PFSK-1 (cell line): ENCODE measurements at regions not wholly inside any gene's neighbourhood (a gene's known extent, or its start where the extent isn't known, plus 50 kb on each side); places are given as distances from the start of the nearest gene placed in this dataset.

ENCODE experiments used
- FOXP2 ChIP-seq: optimal IDR thresholded peaks from 2 replicates; pipeline ENCODE3; 2011; ENCODE audit warnings: borderline replicate concordance, control low read depth, inconsistent platforms; ENCODE audit not compliant: insufficient read depth; ENCODE audit errors: extremely low read length, extremely low read depth
- POLR2AphosphoS5 ChIP-seq: IDR thresholded peaks from 2 replicates; pipeline ENCODE4 v1.6.1; 2012; ENCODE audit warnings: low read depth, mild to moderate bottlenecking, control low read depth, low read length, moderate library complexity
- SIN3A ChIP-seq: IDR thresholded peaks from 2 replicates; pipeline ENCODE4 v1.6.1; 2012; ENCODE audit warnings: mild to moderate bottlenecking, low read length, moderate library complexity, borderline replicate concordance; ENCODE audit not compliant: insufficient read depth
- TAF1 ChIP-seq: IDR thresholded peaks from 2 replicates; pipeline ENCODE4 v1.6.1; 2012; ENCODE audit warnings: low read length, control low read depth, borderline replicate concordance; ENCODE audit not compliant: insufficient read depth
- TF ChIP-seq, protein P1 (sequence below), 2 experiments: IDR thresholded peaks; 2 replicates each; pipeline versions ENCODE4 v1.6.1 to v1.8.0; 2011 to 2012; ENCODE audit warnings: low read depth in 2 of 2, low read length in 2 of 2, control low read depth in 1 of 2, inconsistent platforms in 1 of 2, mild to moderate bottlenecking in 1 of 2, moderate library complexity in 1 of 2; ENCODE audit not compliant: insufficient read depth in 1 of 2

DNA sequence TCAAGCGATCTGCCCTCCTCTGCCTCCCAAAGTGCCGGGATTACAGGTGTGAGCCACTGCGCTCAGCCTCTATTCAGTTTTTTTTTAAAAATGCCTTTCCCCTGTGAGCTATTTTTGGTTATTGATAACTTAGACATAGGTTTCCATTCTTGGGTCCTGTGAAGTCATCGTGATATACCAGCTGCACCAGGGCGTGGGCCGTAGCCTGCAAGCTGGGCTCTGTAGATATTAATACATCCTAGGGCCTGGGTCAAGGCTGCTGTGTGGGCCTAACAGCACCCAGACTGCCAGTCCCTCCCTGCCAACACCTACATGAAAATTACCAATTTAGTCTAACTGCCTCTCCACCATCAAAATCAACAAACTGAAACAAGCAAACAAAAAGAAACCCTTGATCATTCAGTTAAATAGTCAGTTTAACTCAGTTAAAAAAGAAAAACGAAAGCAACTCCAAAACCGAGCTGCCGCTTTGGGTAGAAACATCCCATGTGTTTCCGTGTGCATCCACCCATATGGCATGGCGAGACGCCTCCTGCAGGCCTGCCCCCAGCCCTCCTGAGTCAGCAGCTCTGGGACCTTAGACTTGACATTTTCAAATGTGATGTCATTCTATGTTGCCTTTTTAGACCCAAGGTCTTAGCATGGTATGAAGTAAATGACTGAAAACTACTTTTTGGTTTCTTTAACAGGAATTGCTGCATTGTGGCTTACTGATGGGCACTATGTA is 330.2 kb downstream of the GLRX3 start:
- TF ChIP-seq POLR2AphosphoS5 (no peak), FOXP2 (no peak)

DNA sequence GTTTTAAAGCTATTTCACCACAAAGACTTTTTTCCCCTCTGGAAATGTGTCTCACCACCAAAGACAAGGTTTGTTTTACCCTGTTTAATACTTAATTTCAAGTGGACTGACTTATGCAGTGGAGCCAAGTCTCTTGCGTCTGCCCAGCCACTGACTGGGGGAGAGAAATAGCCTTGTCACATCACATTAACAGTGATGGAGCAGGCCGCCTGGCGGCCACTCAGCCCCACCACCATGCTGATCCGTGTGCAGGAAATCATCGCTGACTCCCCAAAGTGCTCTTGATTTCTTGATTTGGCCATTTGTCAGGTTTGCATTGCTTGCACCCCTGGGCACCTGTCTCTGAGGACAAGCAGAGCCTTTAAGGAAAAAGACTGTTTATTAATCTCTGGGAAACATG is 334.1 kb downstream of the GLRX3 start:
- TF ChIP-seq SIN3A = no peak
- no peak for TF ChIP-seq TAF1

DNA sequence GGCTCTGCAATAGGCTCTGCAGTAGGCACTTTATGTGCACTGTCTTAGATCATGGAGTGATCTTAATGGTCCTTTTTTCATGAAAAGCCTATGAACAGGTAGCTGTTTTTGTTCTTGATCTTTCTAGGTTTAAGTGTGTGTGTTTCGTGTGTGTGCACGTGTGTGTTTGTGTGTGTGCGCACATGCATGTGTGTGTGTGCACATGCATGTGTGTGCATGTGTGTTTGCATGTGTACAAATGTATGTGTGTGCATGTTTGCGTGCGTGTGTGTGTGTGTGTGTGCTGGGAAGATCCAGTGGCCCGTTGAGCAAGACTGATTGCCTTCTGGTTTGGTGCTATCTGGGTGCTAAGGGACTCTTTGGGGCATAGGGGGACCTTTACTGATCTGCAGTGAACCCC is 334.8 kb downstream of the GLRX3 start:
- TF ChIP-seq TAF1 = no peak
- TF ChIP-seq, protein P1, sequence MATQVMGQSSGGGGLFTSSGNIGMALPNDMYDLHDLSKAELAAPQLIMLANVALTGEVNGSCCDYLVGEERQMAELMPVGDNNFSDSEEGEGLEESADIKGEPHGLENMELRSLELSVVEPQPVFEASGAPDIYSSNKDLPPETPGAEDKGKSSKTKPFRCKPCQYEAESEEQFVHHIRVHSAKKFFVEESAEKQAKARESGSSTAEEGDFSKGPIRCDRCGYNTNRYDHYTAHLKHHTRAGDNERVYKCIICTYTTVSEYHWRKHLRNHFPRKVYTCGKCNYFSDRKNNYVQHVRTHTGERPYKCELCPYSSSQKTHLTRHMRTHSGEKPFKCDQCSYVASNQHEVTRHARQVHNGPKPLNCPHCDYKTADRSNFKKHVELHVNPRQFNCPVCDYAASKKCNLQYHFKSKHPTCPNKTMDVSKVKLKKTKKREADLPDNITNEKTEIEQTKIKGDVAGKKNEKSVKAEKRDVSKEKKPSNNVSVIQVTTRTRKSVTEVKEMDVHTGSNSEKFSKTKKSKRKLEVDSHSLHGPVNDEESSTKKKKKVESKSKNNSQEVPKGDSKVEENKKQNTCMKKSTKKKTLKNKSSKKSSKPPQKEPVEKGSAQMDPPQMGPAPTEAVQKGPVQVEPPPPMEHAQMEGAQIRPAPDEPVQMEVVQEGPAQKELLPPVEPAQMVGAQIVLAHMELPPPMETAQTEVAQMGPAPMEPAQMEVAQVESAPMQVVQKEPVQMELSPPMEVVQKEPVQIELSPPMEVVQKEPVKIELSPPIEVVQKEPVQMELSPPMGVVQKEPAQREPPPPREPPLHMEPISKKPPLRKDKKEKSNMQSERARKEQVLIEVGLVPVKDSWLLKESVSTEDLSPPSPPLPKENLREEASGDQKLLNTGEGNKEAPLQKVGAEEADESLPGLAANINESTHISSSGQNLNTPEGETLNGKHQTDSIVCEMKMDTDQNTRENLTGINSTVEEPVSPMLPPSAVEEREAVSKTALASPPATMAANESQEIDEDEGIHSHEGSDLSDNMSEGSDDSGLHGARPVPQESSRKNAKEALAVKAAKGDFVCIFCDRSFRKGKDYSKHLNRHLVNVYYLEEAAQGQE (IDR thresholded peaks at IDR 0.05; ENCODE audit: insufficient read depth in 1 of 2, low read depth in 2 of 2, low read length in 2 of 2) = no peak
- no peak for TF ChIP-seq POLR2AphosphoS5
- TF ChIP-seq FOXP2 = no peak
- TF ChIP-seq SIN3A = no peak

GRCh38 chr10:130471486-130471885 is 335.3 kb downstream of the GLRX3 start:
- TF ChIP-seq TAF1 (no peak), POLR2AphosphoS5 (no peak), SIN3A (no peak), FOXP2 (no peak)
- TF ChIP-seq, protein P1 (IDR thresholded peaks at IDR 0.05; ENCODE audit: insufficient read depth in 1 of 2, low read depth in 2 of 2, low read length in 2 of 2) = no peak

GRCh38 chr10:130472236-130472635 is 336.0 kb downstream of the GLRX3 start:
- TF ChIP-seq TAF1 (no peak), POLR2AphosphoS5 (no peak), FOXP2 (no peak), SIN3A (no peak)
- TF ChIP-seq, protein P1 (IDR thresholded peaks at IDR 0.05; ENCODE audit: insufficient read depth in 1 of 2, low read depth in 2 of 2, low read length in 2 of 2) = no peak

GRCh38 chr10:130474591-130474990 is 338.4 kb downstream of the GLRX3 start:
- TF ChIP-seq, protein P1 (IDR thresholded peaks at IDR 0.05; ENCODE audit: insufficient read depth in 1 of 2, low read depth in 2 of 2, low read length in 2 of 2) = no peak
- TF ChIP-seq SIN3A (no peak), TAF1 (no peak), POLR2AphosphoS5 (no peak), FOXP2 (no peak)
